ENCODE measurements at regions not wholly inside any gene's neighbourhood (a gene's known extent, or its start where the extent isn't known, plus 50 kb on each side); places are given as distances from the start of the nearest gene placed in this dataset.
"Not testable (repeated sequence)": the region's sequence is repeated elsewhere in the genome, so short reads cannot be mapped to it uniquely, and the experiment has no call there.

GRCh38 chr3:195999176-195999575 is 82.7 kb downstream of the TFRC start:
- not testable (repeated sequence) for H3K4me3 Mint-ChIP-seq, H3K9me3 Mint-ChIP-seq, DNase-seq, H3K36me3 Mint-ChIP-seq, H3K27ac Mint-ChIP-seq, H3K4me1 Mint-ChIP-seq
- peaks cover 33% of the 10 kb centered on the region for H3K27me3 Mint-ChIP-seq

- H3K4me3 Mint-ChIP-seq, DNase-seq, H3K36me3 Mint-ChIP-seq, H3K27ac Mint-ChIP-seq, H3K9me3 Mint-ChIP-seq, H3K4me1 Mint-ChIP-seq: not testable (repeated sequence)
- peaks cover 23% of the 10 kb centered on the region for H3K27me3 Mint-ChIP-seq
Measured at GRCh38 chr3:195996314-195996713, 85.6 kb downstream of the TFRC start.

GRCh38 chr3:195994343-195994742 is 86.0 kb upstream of the TNK2 start:
- not testable (repeated sequence) for H3K27me3 Mint-ChIP-seq, H3K4me3 Mint-ChIP-seq, H3K4me1 Mint-ChIP-seq, H3K9me3 Mint-ChIP-seq, H3K36me3 Mint-ChIP-seq, H3K27ac Mint-ChIP-seq
- DNase-seq = peak; percentile 51

GRCh38 chr3:195993671-195994070 is 85.3 kb upstream of the TNK2 start:
- H3K9me3 Mint-ChIP-seq, H3K4me3 Mint-ChIP-seq, H3K27me3 Mint-ChIP-seq, H3K4me1 Mint-ChIP-seq, H3K27ac Mint-ChIP-seq, DNase-seq, H3K36me3 Mint-ChIP-seq: not testable (repeated sequence)

GRCh38 chr3:195992956-195993595 is 84.7 kb upstream of the TNK2 start:
- not testable (repeated sequence) for DNase-seq, H3K4me3 Mint-ChIP-seq, H3K27me3 Mint-ChIP-seq, H3K27ac Mint-ChIP-seq, H3K9me3 Mint-ChIP-seq, H3K36me3 Mint-ChIP-seq, H3K4me1 Mint-ChIP-seq

- H3K4me3 Mint-ChIP-seq, H3K27me3 Mint-ChIP-seq, H3K4me1 Mint-ChIP-seq, H3K36me3 Mint-ChIP-seq, DNase-seq, H3K9me3 Mint-ChIP-seq, H3K27ac Mint-ChIP-seq: not testable (repeated sequence)
Measured at GRCh38 chr3:195991986-195992385, 83.6 kb upstream of the TNK2 start.

- not testable (repeated sequence) for H3K4me1 Mint-ChIP-seq, H3K27me3 Mint-ChIP-seq, H3K9me3 Mint-ChIP-seq, H3K27ac Mint-ChIP-seq, H3K36me3 Mint-ChIP-seq, DNase-seq
- peak overlapping the region; percentile 75 for H3K4me3 Mint-ChIP-seq
Measured at GRCh38 chr3:195991243-195991642, 82.9 kb upstream of the TNK2 start.

- not testable (repeated sequence) for H3K9me3 Mint-ChIP-seq, H3K27me3 Mint-ChIP-seq, H3K4me1 Mint-ChIP-seq, DNase-seq, H3K36me3 Mint-ChIP-seq
- Mint-ChIP-seq H3K27ac (peak overlapping the region; percentile 65), H3K4me3 (peak overlapping the region; percentile 75)
Measured at GRCh38 chr3:195990841-195991174, 82.5 kb upstream of the TNK2 start.

GRCh38 chr3:195989921-195990840 is 81.8 kb upstream of the TNK2 start:
- not testable (repeated sequence) for H3K36me3 Mint-ChIP-seq, H3K4me1 Mint-ChIP-seq, H3K27me3 Mint-ChIP-seq, H3K9me3 Mint-ChIP-seq
- DNase-seq = peak; percentile 96
- Mint-ChIP-seq H3K27ac (peak overlapping the region; percentile 65), H3K4me3 (peak overlapping the region; percentile 75)

GRCh38 chr3:195989197-195989920 is 81.0 kb upstream of the TNK2 start:
- not testable (repeated sequence) for H3K36me3 Mint-ChIP-seq, H3K27ac Mint-ChIP-seq, H3K4me1 Mint-ChIP-seq, H3K27me3 Mint-ChIP-seq, H3K9me3 Mint-ChIP-seq
- DNase-seq = peak; percentile 41
- H3K4me3 Mint-ChIP-seq = peak overlapping the region; percentile 29

- DNase-seq, H3K4me3 Mint-ChIP-seq, H3K9me3 Mint-ChIP-seq, H3K36me3 Mint-ChIP-seq, H3K27ac Mint-ChIP-seq, H3K27me3 Mint-ChIP-seq, H3K4me1 Mint-ChIP-seq: not testable (repeated sequence)
Measured at GRCh38 chr3:195988764-195989163, 80.4 kb upstream of the TNK2 start.

GRCh38 chr3:195987001-195987400 is 78.7 kb upstream of the TNK2 start:
- not testable (repeated sequence) for H3K4me3 Mint-ChIP-seq, H3K36me3 Mint-ChIP-seq, H3K27ac Mint-ChIP-seq, DNase-seq, H3K9me3 Mint-ChIP-seq, H3K27me3 Mint-ChIP-seq, H3K4me1 Mint-ChIP-seq

- not testable (repeated sequence) for H3K27ac Mint-ChIP-seq, H3K9me3 Mint-ChIP-seq, H3K36me3 Mint-ChIP-seq, DNase-seq, H3K27me3 Mint-ChIP-seq, H3K4me3 Mint-ChIP-seq, H3K4me1 Mint-ChIP-seq
Measured at GRCh38 chr3:195986576-195986975, 78.2 kb upstream of the TNK2 start.

GRCh38 chr3:195985348-195985920 is 77.1 kb upstream of the TNK2 start:
- H3K4me1 Mint-ChIP-seq, H3K36me3 Mint-ChIP-seq, DNase-seq, H3K27ac Mint-ChIP-seq, H3K9me3 Mint-ChIP-seq, H3K4me3 Mint-ChIP-seq, H3K27me3 Mint-ChIP-seq: not testable (repeated sequence)

GRCh38 chr3:195984392-195985030 is 76.2 kb upstream of the TNK2 start:
- H3K36me3 Mint-ChIP-seq, H3K27ac Mint-ChIP-seq, H3K4me3 Mint-ChIP-seq, H3K4me1 Mint-ChIP-seq, DNase-seq, H3K27me3 Mint-ChIP-seq, H3K9me3 Mint-ChIP-seq: not testable (repeated sequence)
